Activated CD4-positive, alpha-beta T cell treated with anti-CD3 and anti-CD28 coated beads for 36 hours (primary cell): ENCODE measurements at regions not wholly inside any gene's neighbourhood (a gene's known extent, or its start where the extent isn't known, plus 50 kb on each side); places are given as distances from the start of the nearest gene placed in this dataset.

ENCODE experiments used
- ATAC-seq: fragments of 200-7000 bp; cut with Tn5 transposase; one replicate; pipeline ENCODE4 v1.10.0; 2021; ENCODE audit warnings: mild to moderate bottlenecking, moderate library complexity
- CTCF ChIA-PET: fragments of 350-600 bp; sonication (Branson Sonifier 250); formaldehyde crosslinking; loops from one replicate; lab custom pipeline; 2021; ENCODE audit warnings: antibody characterized with exemption; lab: Charles Lee
- POLR2A ChIA-PET: fragments of 350-600 bp; sonication (Branson Sonifier 250); formaldehyde crosslinking; loops from one replicate; lab custom pipeline; 2021; ENCODE audit warnings: antibody characterized with exemption, inconsistent platforms; lab: Charles Lee
- DNase-seq: peaks from one replicate; pipeline ENCODE4 v3.0.0-alpha.2; 2020
- H3K27ac Mint-ChIP-seq: one replicate; pipeline ENCODE4 v1.8.0; 2021; ENCODE audit warnings: mixed read lengths
- H3K27me3 Mint-ChIP-seq: one replicate; pipeline ENCODE4 v1.8.0; 2021; ENCODE audit warnings: mixed read lengths
- H3K36me3 Mint-ChIP-seq: one replicate; pipeline ENCODE4 v1.8.0; 2021; ENCODE audit warnings: low read depth, mixed read lengths
- H3K4me1 Mint-ChIP-seq: one replicate; pipeline ENCODE4 v1.8.0; 2021; ENCODE audit warnings: mixed read lengths
- H3K4me3 Mint-ChIP-seq: one replicate; pipeline ENCODE4 v1.8.0; 2021; ENCODE audit warnings: mild to moderate bottlenecking, moderate library complexity, mixed read lengths
- H3K9me3 Mint-ChIP-seq: one replicate; pipeline ENCODE4 v1.8.0; 2021; ENCODE audit warnings: low read depth, mixed read lengths
- intact Hi-C, 2 experiments: fragments of 100-400 bp; cut with DNase I in 1 of 2; cut with micrococcal nuclease in 1 of 2; formaldehyde crosslinking; loops; one replicate each; pipeline versions ENCODE4 v1.14.2 to v1.15.1; 2022 to 2024; cut with DNase I, micrococcal nuclease

DNA sequence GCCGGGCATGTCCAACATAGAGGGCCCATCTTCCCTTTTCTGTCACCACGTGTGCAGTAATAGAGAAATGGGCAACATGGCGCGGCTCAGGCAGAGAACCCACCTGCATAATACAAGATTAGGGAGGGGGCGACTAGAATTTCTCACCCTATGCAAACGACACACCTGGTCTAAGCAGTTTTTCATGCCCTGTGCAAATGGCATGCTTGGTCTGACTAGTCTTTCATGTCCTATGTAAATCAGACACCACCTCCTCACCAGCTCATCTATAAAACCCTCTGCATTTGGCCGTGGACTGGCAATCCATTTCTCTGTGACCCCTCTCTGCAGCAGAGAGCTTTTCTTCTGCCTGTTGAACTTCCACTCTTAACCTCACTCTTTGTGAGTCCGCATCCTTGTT lies 180.2 kb upstream of the PZP start:
- CTCF ChIA-PET = no interaction called here
- Mint-ChIP-seq H3K4me1 (peaks cover 16% of the 10 kb centered on the region), H3K4me3 (no peak overlapping the region), H3K27me3 (no peaks in the 10 kb centered on the region), H3K9me3 (no peaks in the 10 kb centered on the region), H3K27ac (no peak overlapping the region), H3K36me3 (no peaks in the 10 kb centered on the region)
- DNase-seq = no peak
- POLR2A ChIA-PET = no interaction called here
- no peak for ATAC-seq
- intact Hi-C loops = no loop called here

DNA sequence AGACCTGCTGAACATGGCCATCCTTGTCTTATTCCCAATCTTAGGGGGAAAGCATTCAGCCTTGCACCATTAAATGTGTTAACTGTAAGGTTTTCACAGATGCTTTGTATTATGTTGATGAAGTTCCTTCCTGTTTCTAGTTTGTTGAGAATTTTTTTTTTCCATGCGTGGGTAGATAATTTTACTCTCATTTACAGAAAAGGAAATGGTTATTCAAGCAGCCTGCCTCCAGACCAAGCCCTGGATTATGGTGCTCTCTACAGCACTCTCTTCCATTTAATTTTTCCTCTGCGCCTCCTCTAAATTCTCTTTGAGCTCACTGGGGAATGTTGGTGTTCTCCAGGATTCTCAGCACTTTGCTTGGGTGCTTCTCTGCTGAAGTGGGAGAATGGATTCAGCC lies 179.3 kb upstream of the PZP start:
- Mint-ChIP-seq H3K4me1 (peaks cover 16% of the 10 kb centered on the region), H3K4me3 (no peak overlapping the region), H3K36me3 (no peaks in the 10 kb centered on the region), H3K27me3 (no peaks in the 10 kb centered on the region), H3K9me3 (no peaks in the 10 kb centered on the region), H3K27ac (peak overlapping the region; percentile 11)
- ATAC-seq (no peak), DNase-seq (no peak)
- POLR2A ChIA-PET = no interaction called here
- CTCF ChIA-PET = no interaction called here
- intact Hi-C loops = no loop called here

DNA sequence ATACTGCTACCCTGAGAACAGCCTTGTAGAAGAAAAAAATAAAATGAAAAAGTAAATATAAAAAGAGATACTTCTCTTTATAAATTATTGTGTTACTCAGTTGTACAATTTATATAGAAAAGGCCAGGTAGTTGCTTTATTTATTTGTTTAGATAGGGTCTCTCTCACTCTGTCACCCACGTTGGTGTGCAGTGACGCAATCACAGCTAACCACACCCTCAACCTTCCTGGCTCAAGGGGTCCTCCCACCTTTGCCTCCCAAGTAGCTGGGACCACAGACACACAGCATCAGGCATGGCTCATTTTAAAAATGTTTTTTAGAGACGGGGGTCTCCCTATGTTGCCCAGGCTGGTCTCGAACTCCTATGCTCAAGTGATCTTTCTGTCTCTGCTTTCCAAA lies 175.4 kb upstream of the PZP start:
- POLR2A ChIA-PET = no interaction called here
- ATAC-seq = no peak
- no peaks in the 10 kb centered on the region for H3K27me3 Mint-ChIP-seq
- no peaks in the 10 kb centered on the region for H3K9me3 Mint-ChIP-seq
- CTCF ChIA-PET = no interaction called here
- DNase-seq = no peak
- H3K4me1 Mint-ChIP-seq = peaks cover 14% of the 10 kb centered on the region
- H3K36me3 Mint-ChIP-seq = no peaks in the 10 kb centered on the region
- intact Hi-C loops = no loop called here
- no peak overlapping the region for H3K27ac Mint-ChIP-seq
- H3K4me3 Mint-ChIP-seq = no peak overlapping the region

DNA sequence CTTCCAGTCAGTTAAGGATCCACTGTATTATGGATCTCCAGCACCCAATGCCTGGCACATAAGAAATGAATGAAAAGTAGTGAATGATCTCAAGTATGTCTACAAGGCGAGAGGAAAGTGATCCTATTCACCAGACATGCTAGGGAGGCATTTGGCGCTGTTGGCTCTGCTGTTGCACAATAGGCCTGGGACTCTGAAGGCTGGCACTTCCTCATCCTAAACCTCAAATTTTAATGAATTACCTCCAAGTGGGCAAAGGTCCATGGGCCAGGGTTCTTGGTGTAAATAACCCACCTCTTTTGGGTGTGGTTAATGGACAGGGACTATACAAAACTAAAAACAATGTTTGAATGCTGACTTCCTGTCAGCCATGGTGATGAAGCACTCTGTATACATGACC lies 173.4 kb upstream of the PZP start:
- ChIA-PET POLR2A (no interaction called here), CTCF (no interaction called here)
- ATAC-seq (no peak), DNase-seq (no peak)
- no peaks in the 10 kb centered on the region for H3K27me3 Mint-ChIP-seq
- no peaks in the 10 kb centered on the region for H3K4me1 Mint-ChIP-seq
- H3K36me3 Mint-ChIP-seq = no peaks in the 10 kb centered on the region
- H3K9me3 Mint-ChIP-seq = no peaks in the 10 kb centered on the region
- intact Hi-C loops = no loop called here
- no peak overlapping the region for H3K4me3 Mint-ChIP-seq
- H3K27ac Mint-ChIP-seq = no peak overlapping the region

DNA sequence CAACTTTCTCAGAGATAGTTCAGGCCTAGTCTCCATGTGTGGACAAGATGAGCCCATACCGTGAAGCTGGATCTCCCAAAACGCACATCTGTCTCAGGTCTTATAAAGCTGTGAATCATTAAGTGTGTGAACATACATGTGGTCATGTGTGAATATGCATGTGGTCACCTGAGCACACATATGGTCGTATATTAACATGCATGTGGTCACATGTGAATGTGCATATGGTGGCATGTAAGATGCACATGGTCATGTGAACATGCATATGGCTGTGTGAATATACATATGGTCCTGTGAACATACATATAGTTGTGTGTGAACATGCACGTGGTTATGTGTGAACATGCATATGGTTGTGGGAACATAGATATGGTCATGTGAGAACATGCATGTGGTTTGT lies 172.5 kb upstream of the PZP start:
- DNase-seq (no peak), ATAC-seq (no peak)
- POLR2A ChIA-PET = no interaction called here
- Mint-ChIP-seq H3K27ac (no peak overlapping the region), H3K27me3 (no peaks in the 10 kb centered on the region), H3K4me1 (no peaks in the 10 kb centered on the region), H3K36me3 (no peaks in the 10 kb centered on the region), H3K9me3 (no peaks in the 10 kb centered on the region), H3K4me3 (no peak overlapping the region)
- intact Hi-C loops = no loop called here
- CTCF ChIA-PET = no interaction called here

DNA sequence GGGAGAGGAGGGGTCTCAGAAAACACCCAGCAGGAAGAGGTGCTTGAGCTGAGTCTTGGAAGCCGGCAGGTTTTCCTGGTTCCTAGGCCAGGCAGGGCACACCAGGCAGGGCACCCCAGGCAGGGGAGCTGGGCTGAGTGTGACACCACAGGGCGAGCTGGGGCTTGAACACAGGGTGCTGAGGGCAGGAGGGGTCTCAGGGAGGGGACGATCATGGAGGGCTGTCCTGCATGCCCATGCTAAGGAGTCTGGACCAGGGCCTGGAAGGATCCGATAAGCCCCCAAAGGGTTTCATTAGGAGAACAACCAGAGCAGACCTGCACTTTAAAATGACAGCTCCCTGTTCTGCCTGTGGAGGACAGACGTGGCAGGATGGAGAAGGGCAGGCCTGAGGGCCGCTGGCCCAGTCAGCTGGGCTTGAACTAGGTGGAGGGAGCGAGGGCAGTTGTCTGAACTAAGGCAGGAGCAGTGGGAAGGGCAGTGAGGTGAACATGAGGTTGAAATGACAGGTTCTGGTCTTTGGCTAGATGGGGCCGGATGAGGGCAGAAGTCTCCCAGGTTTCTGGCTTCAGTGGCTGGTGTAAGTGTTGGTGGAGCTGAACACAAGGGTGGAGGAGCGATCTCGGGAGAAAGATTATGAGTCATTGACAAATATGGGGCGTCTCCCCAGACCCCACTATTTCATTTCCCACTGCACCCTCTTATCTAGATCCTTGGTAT lies 171.0 kb upstream of the PZP start:
- Mint-ChIP-seq H3K36me3 (no peaks in the 10 kb centered on the region), H3K27ac (no peak overlapping the region), H3K27me3 (no peaks in the 10 kb centered on the region), H3K4me1 (no peaks in the 10 kb centered on the region), H3K9me3 (no peaks in the 10 kb centered on the region), H3K4me3 (no peak overlapping the region)
- intact Hi-C loops = no loop called here
- ATAC-seq (no peak), DNase-seq (no peak)
- ChIA-PET POLR2A (no interaction called here), CTCF (no interaction called here)

DNA sequence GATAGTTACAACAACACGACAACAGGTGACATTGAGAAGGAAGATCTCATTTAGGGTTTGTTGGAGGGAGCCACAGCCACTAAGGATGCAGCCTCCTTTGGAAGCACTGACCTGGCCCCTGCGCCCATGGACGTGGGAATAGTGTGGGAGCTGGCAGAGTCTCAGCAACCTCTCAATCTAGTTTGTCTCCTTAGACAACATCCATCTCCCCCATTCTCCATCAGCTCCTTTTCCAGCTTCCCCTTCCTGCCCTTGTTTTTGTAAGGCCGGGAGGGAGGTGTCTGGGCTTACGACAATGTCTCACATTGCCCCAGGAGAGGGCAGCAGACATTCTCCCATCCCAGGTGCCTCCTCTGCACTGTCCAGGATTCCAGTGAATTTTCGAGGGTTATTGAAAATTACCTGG lies 170.2 kb upstream of the PZP start:
- H3K4me1 Mint-ChIP-seq = no peaks in the 10 kb centered on the region
- ChIA-PET CTCF (interaction anchor here (0.6 to 1.6 kb wide), 2 partner anchors 8 to 1906 kb away, joined by 4 read pairs; no protein-coding TSS in a partner anchor), POLR2A (no interaction called here)
- no peaks in the 10 kb centered on the region for H3K36me3 Mint-ChIP-seq
- DNase-seq = no peak
- H3K27me3 Mint-ChIP-seq = no peaks in the 10 kb centered on the region
- no peak overlapping the region for H3K27ac Mint-ChIP-seq
- H3K4me3 Mint-ChIP-seq = no peak overlapping the region
- intact Hi-C loops = no loop called here
- ATAC-seq = no peak
- no peaks in the 10 kb centered on the region for H3K9me3 Mint-ChIP-seq

DNA sequence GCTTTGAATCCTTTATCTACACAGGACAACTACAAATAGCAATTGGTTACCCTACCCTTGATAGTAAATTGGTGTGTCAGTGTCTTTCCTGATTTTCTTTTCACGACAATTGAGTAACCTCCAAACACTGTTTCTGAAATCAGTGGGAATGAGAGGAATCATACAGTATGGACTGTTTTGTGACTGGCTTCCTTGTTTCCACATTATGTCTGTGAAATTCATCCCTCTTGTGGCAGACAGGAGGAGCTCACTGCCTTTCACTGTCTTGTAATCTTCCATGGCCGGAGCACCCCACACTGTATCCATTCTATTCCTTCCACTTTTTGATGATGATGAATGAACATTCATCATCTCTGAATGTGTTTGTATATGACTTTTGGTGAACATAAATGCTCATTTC lies 164.0 kb upstream of the PZP start:
- H3K4me3 Mint-ChIP-seq = no peak overlapping the region
- H3K36me3 Mint-ChIP-seq = no peaks in the 10 kb centered on the region
- H3K4me1 Mint-ChIP-seq = peaks cover 6% of the 10 kb centered on the region
- no peaks in the 10 kb centered on the region for H3K9me3 Mint-ChIP-seq
- CTCF ChIA-PET = interaction anchor here (1.1 to 1.4 kb wide), 3 partner anchors 10 to 345 kb away, joined by 3 to 7 read pairs (median 5); no protein-coding TSS in a partner anchor
- H3K27ac Mint-ChIP-seq = no peak overlapping the region
- no peak for DNase-seq
- intact Hi-C loops = no loop called here
- no peak for ATAC-seq
- no peaks in the 10 kb centered on the region for H3K27me3 Mint-ChIP-seq
- POLR2A ChIA-PET = interaction anchor here (0.6 kb wide), 1 partner anchor 276 kb away, joined by 7 read pairs; no protein-coding TSS in a partner anchor

DNA sequence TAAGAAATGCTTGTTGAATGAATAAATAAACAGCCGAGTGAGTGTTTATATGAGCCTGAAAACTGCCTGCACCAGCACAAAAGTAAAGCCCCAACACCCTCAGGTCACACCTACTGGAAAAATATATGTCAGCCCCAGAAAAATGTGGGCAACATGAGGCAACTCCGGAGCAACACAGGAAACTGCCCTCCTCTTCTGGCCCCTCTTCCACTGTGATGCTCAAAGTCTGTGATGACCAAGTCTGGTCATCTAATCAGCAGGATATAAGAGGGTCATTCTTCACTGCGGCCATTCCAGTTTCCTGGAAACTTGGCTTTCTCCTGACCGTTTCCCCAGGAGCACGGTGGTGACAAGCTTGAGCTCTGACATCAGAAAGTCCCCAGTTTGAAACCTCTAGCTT lies 159.6 kb upstream of the PZP start:
- CTCF ChIA-PET = interaction anchor here (1.6 kb wide), 1 partner anchor 38 kb away, joined by 3 read pairs; no protein-coding TSS in a partner anchor
- Mint-ChIP-seq H3K27ac (no peak overlapping the region), H3K4me1 (peaks cover 36% of the 10 kb centered on the region), H3K36me3 (no peaks in the 10 kb centered on the region), H3K27me3 (peaks cover 7% of the 10 kb centered on the region), H3K4me3 (no peak overlapping the region), H3K9me3 (no peaks in the 10 kb centered on the region)
- POLR2A ChIA-PET = no interaction called here
- ATAC-seq (no peak), DNase-seq (peak; percentile 12)
- intact Hi-C loops = no loop called here

DNA sequence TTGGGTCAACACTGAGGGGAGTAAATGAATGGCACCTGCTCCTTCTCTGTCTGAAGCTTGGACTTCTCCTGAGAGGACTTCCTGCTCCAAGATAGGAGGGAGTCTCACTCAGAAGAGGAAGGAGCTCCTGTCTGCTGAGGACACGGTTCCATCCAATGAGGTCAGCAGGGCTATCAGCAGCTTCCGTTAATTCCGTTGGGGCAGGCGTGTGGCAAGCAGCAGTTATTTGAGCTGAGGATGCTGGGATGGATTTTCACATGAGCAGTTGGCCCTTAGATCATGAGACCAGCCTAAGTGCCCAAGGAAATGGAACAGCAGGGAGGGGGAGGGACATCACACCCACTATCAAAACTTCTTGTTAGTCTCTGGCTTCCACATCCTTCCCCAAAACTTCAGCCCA lies 159.0 kb upstream of the PZP start:
- ChIA-PET CTCF (interaction anchor here (1.6 kb wide), 1 partner anchor 37 kb away, joined by 3 read pairs; no protein-coding TSS in a partner anchor), POLR2A (no interaction called here)
- no peak for DNase-seq
- ATAC-seq = no peak
- H3K4me1 Mint-ChIP-seq = peaks cover 37% of the 10 kb centered on the region
- intact Hi-C loops = no loop called here
- no peaks in the 10 kb centered on the region for H3K9me3 Mint-ChIP-seq
- H3K27me3 Mint-ChIP-seq = peaks cover 7% of the 10 kb centered on the region
- H3K36me3 Mint-ChIP-seq = no peaks in the 10 kb centered on the region
- H3K27ac Mint-ChIP-seq = no peak overlapping the region
- no peak overlapping the region for H3K4me3 Mint-ChIP-seq

DNA sequence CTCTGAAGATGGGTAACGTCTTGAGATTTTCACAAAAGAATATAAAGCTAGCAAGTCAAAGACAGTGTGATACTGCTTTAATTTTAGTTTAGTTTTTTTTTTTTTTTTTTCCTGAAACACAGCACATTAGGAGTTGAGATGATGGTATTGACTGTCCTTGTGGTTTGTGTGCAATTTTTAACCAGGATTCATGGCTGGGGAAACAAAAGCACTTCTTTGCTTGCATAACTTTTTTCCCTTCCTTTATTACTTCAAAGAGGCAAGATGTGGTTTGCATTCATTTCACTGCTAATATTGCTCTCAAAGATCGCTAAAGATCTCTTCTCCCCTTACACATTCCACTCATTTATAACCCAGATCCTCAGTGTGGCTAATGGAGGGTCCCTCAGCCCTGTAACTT lies 157.1 kb upstream of the PZP start:
- CTCF ChIA-PET = no interaction called here
- no peak overlapping the region for H3K27ac Mint-ChIP-seq
- no peaks in the 10 kb centered on the region for H3K9me3 Mint-ChIP-seq
- DNase-seq = no peak
- POLR2A ChIA-PET = interaction anchor here (0.7 kb wide), 1 partner anchor 14 kb away, joined by 3 read pairs; no protein-coding TSS in a partner anchor
- intact Hi-C loops = loop anchor here in 1 of 2 experiments (2.0 kb wide), 1 partner anchor 720 kb away; no protein-coding TSS in a partner anchor
- peaks cover 37% of the 10 kb centered on the region for H3K4me1 Mint-ChIP-seq
- ATAC-seq = no peak
- no peak overlapping the region for H3K4me3 Mint-ChIP-seq
- peaks cover 7% of the 10 kb centered on the region for H3K27me3 Mint-ChIP-seq
- no peaks in the 10 kb centered on the region for H3K36me3 Mint-ChIP-seq
